HepG2 (cell line): ENCODE measurements at regions not wholly inside any gene's neighbourhood (a gene's known extent, or its start where the extent isn't known, plus 50 kb on each side); places are given as distances from the start of the nearest gene placed in this dataset.

ENCODE experiments used
- BORCS8-MEF2B ChIP-seq: sonication (generic); formaldehyde crosslinking; IDR thresholded peaks from 2 replicates; pipeline ENCODE4 v1.8.0; 2022; ENCODE audit warnings: mild to moderate bottlenecking, missing genetic modification reagents
- EEA1 ChIP-seq: sonication (generic); formaldehyde crosslinking; IDR thresholded peaks from 2 replicates; pipeline ENCODE4 v1.5.1; 2020; ENCODE audit warnings: mild to moderate bottlenecking, missing genetic modification reagents, borderline replicate concordance
- JARID2 ChIP-seq: sonication (generic); formaldehyde crosslinking; IDR thresholded peaks from 2 replicates; pipeline ENCODE4 v1.8.1; 2023; ENCODE audit warnings: missing genetic modification reagents, inconsistent platforms; ENCODE audit not compliant: insufficient replicate concordance
- KLF9 ChIP-seq: IDR thresholded peaks from 2 replicates; pipeline ENCODE4 v1.6.1; 2016; ENCODE audit warnings: low read depth
- KMT2A ChIP-seq: sonication (generic); formaldehyde crosslinking; IDR thresholded peaks from 2 replicates; pipeline ENCODE4 v1.4.0; 2020; ENCODE audit warnings: missing genetic modification reagents
- MLLT10 ChIP-seq: sonication (generic); formaldehyde crosslinking; IDR thresholded peaks from 2 replicates; pipeline ENCODE4 v1.4.0; 2020; ENCODE audit warnings: missing genetic modification reagents
- NFKB2 ChIP-seq: sonication (generic); formaldehyde crosslinking; IDR thresholded peaks from 2 replicates; pipeline ENCODE4 v1.4.0; 2020; ENCODE audit warnings: missing genetic modification reagents, borderline replicate concordance
- PAF1 ChIP-seq: IDR thresholded peaks from 2 replicates; pipeline ENCODE4 v1.6.1; 2016; ENCODE audit warnings: missing genetic modification reagents, missing compliant biosample characterization
- PTBP1 ChIP-seq: fragments of 200-400 bp; formaldehyde crosslinking; IDR thresholded peaks from 2 replicates; pipeline ENCODE4 v1.6.1; 2018; ENCODE audit warnings: low read length, low read depth; ENCODE audit not compliant: poor library complexity, severe bottlenecking
- SMC3 ChIP-seq: IDR thresholded peaks from 2 replicates; pipeline ENCODE4 v1.6.1; 2011; ENCODE audit warnings: low read length, improper control_type of control experiment
- SNAPC2 ChIP-seq: sonication (generic); formaldehyde crosslinking; IDR thresholded peaks from 2 replicates; pipeline ENCODE4 v1.8.1; 2022; ENCODE audit warnings: mild to moderate bottlenecking, missing genetic modification reagents
- SRSF4 ChIP-seq: fragments of 200-400 bp; formaldehyde crosslinking; IDR thresholded peaks from one replicate; pipeline ENCODE4 v1.6.1; 2018; ENCODE audit warnings: mild to moderate bottlenecking, low read depth, low read length, moderate library complexity; ENCODE audit not compliant: poor library complexity, severe bottlenecking
- TAF1 ChIP-seq: sonication (generic); formaldehyde crosslinking; IDR thresholded peaks from 2 replicates; pipeline ENCODE4 v1.4.0; 2020; ENCODE audit warnings: missing genetic modification reagents
- ZBTB42 ChIP-seq: sonication (generic); formaldehyde crosslinking; IDR thresholded peaks from 2 replicates; pipeline ENCODE4 v1.5.0; 2020; ENCODE audit warnings: mild to moderate bottlenecking, missing genetic modification reagents
- ZFP36L1 ChIP-seq: sonication (generic); formaldehyde crosslinking; IDR thresholded peaks from 2 replicates; pipeline ENCODE4 v1.8.0; 2022; ENCODE audit warnings: mild to moderate bottlenecking, missing genetic modification reagents, moderate library complexity
- ZNF253 ChIP-seq: sonication (generic); formaldehyde crosslinking; IDR thresholded peaks from 2 replicates; pipeline ENCODE4 v1.8.0; 2022; ENCODE audit warnings: mild to moderate bottlenecking, missing genetic modification reagents, borderline replicate concordance
- ZNF34 ChIP-seq: sonication (generic); formaldehyde crosslinking; IDR thresholded peaks from 2 replicates; pipeline ENCODE4 v1.4.0; 2020; ENCODE audit warnings: mild to moderate bottlenecking, missing genetic modification reagents, borderline replicate concordance
- ZNF768 ChIP-seq: sonication (generic); formaldehyde crosslinking; IDR thresholded peaks from 2 replicates; pipeline ENCODE4 v1.4.0; 2020; ENCODE audit warnings: missing genetic modification reagents
- TF ChIP-seq, protein P1 (sequence below): sonication (generic); formaldehyde crosslinking; IDR thresholded peaks from 2 replicates; pipeline ENCODE4 v1.4.0; 2020; ENCODE audit warnings: missing genetic modification reagents, borderline replicate concordance
- TF ChIP-seq, protein P2 (sequence below): IDR thresholded peaks from 2 replicates; pipeline ENCODE4 v1.6.1; 2016; ENCODE audit warnings: mild to moderate bottlenecking
- TF ChIP-seq, protein P3 (sequence below): sonication (generic); formaldehyde crosslinking; conservative IDR thresholded peaks from 2 replicates; pipeline ENCODE4 v1.4.0; 2020; ENCODE audit warnings: missing genetic modification reagents
- TF ChIP-seq, protein P4 (sequence below): sonication (generic); formaldehyde crosslinking; IDR thresholded peaks from 2 replicates; pipeline ENCODE4 v1.5.0; 2020; ENCODE audit warnings: missing genetic modification reagents
- TF ChIP-seq, protein P5 (sequence below): sonication (generic); formaldehyde crosslinking; IDR thresholded peaks from 2 replicates; pipeline ENCODE4 v1.8.1; 2023; ENCODE audit warnings: mild to moderate bottlenecking, missing genetic modification reagents, borderline replicate concordance
- TF ChIP-seq, protein P6 (sequence below): sonication (generic); formaldehyde crosslinking; IDR thresholded peaks from 2 replicates; pipeline ENCODE4 v1.8.0; 2022; ENCODE audit warnings: low read depth, missing genetic modification reagents
- TF ChIP-seq, protein P7 (sequence below): sonication (generic); formaldehyde crosslinking; IDR thresholded peaks from 2 replicates; pipeline ENCODE4 v1.4.0; 2020; ENCODE audit warnings: missing genetic modification reagents

DNA sequence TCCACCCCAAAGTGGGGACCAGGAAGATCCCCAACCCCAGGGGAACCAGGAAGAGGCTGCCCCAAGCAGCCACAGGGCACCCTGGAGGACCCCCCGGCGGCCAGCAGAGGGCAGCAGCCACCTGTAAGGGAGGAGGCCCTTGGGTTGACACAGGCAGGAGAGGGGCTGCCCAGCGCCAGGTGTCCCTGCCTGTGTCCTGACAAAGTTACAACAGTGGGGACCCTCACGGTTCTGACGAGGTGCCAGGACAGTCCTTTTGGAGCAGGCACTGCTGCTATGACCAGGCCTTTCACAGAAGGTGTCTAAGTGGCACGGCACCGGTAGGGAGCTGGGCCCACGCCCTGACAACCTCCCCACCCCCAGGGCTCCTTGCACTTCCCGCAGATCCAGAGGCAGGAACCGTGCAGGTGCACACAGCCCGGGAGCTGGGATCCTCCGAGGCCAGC is 176.7 kb downstream of the BMP7 start (continued):
- TF ChIP-seq, protein P1, sequence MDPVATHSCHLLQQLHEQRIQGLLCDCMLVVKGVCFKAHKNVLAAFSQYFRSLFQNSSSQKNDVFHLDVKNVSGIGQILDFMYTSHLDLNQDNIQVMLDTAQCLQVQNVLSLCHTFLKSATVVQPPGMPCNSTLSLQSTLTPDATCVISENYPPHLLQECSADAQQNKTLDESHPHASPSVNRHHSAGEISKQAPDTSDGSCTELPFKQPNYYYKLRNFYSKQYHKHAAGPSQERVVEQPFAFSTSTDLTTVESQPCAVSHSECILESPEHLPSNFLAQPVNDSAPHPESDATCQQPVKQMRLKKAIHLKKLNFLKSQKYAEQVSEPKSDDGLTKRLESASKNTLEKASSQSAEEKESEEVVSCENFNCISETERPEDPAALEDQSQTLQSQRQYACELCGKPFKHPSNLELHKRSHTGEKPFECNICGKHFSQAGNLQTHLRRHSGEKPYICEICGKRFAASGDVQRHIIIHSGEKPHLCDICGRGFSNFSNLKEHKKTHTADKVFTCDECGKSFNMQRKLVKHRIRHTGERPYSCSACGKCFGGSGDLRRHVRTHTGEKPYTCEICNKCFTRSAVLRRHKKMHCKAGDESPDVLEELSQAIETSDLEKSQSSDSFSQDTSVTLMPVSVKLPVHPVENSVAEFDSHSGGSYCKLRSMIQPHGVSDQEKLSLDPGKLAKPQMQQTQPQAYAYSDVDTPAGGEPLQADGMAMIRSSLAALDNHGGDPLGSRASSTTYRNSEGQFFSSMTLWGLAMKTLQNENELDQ (CRISPR knock-in tag): no peak
- no peak for TF ChIP-seq KLF9 (CRISPR knock-in tag)
- no peak; the same call in 1 of the 2 replicates for TF ChIP-seq NFKB2 (CRISPR knock-in tag)
- TF ChIP-seq BORCS8-MEF2B (CRISPR knock-in tag): no peak; the same call in 1 of the 2 replicates
- peak; percentile 66; the same call in 1 of the 2 replicates for TF ChIP-seq ZNF768 (CRISPR knock-in tag)
- no peak for TF ChIP-seq ZNF34
- TF ChIP-seq, protein P2, sequence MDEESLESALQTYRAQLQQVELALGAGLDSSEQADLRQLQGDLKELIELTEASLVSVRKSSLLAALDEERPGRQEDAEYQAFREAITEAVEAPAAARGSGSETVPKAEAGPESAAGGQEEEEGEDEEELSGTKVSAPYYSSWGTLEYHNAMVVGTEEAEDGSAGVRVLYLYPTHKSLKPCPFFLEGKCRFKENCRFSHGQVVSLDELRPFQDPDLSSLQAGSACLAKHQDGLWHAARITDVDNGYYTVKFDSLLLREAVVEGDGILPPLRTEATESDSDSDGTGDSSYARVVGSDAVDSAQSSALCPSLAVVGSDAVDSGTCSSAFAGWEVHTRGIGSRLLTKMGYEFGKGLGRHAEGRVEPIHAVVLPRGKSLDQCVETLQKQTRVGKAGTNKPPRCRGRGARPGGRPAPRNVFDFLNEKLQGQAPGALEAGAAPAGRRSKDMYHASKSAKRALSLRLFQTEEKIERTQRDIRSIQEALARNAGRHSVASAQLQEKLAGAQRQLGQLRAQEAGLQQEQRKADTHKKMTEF (CRISPR knock-in tag): no peak
- no peak for TF ChIP-seq MLLT10 (CRISPR knock-in tag)
- no peak for TF ChIP-seq ZBTB42
- 0 out of 2 replicates have a peak, but pooled peaks have one; percentile 35 for TF ChIP-seq ZNF253 (CRISPR knock-in tag)
- TF ChIP-seq, protein P3, sequence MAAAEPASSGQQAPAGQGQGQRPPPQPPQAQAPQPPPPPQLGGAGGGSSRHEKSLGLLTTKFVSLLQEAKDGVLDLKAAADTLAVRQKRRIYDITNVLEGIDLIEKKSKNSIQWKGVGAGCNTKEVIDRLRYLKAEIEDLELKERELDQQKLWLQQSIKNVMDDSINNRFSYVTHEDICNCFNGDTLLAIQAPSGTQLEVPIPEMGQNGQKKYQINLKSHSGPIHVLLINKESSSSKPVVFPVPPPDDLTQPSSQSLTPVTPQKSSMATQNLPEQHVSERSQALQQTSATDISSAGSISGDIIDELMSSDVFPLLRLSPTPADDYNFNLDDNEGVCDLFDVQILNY (CRISPR knock-in tag): no peak
- TF ChIP-seq, protein P4, sequence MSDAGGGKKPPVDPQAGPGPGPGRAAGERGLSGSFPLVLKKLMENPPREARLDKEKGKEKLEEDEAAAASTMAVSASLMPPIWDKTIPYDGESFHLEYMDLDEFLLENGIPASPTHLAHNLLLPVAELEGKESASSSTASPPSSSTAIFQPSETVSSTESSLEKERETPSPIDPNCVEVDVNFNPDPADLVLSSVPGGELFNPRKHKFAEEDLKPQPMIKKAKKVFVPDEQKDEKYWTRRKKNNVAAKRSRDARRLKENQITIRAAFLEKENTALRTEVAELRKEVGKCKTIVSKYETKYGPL: no peak
- TF ChIP-seq PTBP1: peak; percentile 96
- TF ChIP-seq, protein P5, sequence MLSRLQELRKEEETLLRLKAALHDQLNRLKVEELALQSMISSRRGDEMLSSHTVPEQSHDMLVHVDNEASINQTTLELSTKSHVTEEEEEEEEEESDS (CRISPR knock-in tag): no peak
- TF ChIP-seq TAF1 (CRISPR knock-in tag): no peak
- TF ChIP-seq KMT2A (CRISPR knock-in tag): no peak
- TF ChIP-seq SNAPC2 (CRISPR knock-in tag): no peak
- TF ChIP-seq EEA1 (CRISPR knock-in tag): no peak
- no peak for TF ChIP-seq JARID2 (CRISPR knock-in tag)
- TF ChIP-seq, protein P6, sequence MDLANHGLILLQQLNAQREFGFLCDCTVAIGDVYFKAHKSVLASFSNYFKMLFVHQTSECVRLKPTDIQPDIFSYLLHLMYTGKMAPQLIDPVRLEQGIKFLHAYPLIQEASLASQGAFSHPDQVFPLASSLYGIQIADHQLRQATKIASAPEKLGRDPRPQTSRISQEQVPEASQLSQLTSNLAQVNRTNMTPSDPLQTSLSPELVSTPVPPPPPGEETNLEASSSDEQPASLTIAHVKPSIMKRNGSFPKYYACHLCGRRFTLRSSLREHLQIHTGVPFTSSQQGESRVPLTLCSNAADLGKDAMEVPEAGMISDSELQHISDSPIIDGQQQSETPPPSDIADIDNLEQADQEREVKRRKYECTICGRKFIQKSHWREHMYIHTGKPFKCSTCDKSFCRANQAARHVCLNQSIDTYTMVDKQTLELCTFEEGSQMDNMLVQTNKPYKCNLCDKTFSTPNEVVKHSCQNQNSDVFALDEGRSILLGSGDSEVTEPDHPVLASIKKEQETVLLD: no peak
- no peak for TF ChIP-seq SRSF4
- no peak for TF ChIP-seq ZFP36L1
- TF ChIP-seq, protein P7, sequence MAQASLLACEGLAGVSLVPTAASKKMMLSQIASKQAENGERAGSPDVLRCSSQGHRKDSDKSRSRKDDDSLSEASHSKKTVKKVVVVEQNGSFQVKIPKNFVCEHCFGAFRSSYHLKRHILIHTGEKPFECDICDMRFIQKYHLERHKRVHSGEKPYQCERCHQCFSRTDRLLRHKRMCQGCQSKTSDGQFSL: no peak
- no peak for TF ChIP-seq PAF1 (CRISPR knock-in tag)
- TF ChIP-seq SMC3: peak; percentile 84; the same call in 1 of the 2 replicates
